Bronchial epithelial cell (primary cell): ENCODE measurements at regions not wholly inside any gene's neighbourhood (a gene's known extent, or its start where the extent isn't known, plus 50 kb on each side); places are given as distances from the start of the nearest gene placed in this dataset.

Source experiments
- DNase-seq: peaks from one replicate; pipeline ENCODE4 v3.0.0-alpha.2; 2010; ENCODE audit warnings: low read depth
- FAIRE-seq: peaks from 2 replicates; lab custom pipeline; 2011; peaks lifted over from hg19 to GRCh38; lab: Jason Lieb, UNC
- H3K27me3 ChIP-seq: 2 replicates; pipeline ENCODE4 v1.5.1; 2011; ENCODE audit warnings: low read length; ENCODE audit not compliant: control insufficient read depth, insufficient read depth
- H3K36me3 ChIP-seq: 2 replicates; pipeline ENCODE4 v1.5.1; 2011; ENCODE audit warnings: low read length; ENCODE audit not compliant: control insufficient read depth, insufficient read depth
- H3K4me3 ChIP-seq: 2 replicates; pipeline ENCODE4 v1.5.1; 2011; ENCODE audit warnings: mild to moderate bottlenecking, low read depth, low read length, control low read depth
- CTCF ChIP-seq: IDR thresholded peaks from 2 replicates; pipeline ENCODE4 v1.5.1; 2011; ENCODE audit warnings: mild to moderate bottlenecking, moderate library complexity, low read length, control low read depth, inconsistent platforms; ENCODE audit not compliant: insufficient read depth, severe bottlenecking

GRCh38 chr5:35407697-35408096, 177.4 kb upstream of the PRLR start:
- H3K4me3 ChIP-seq, result no peak overlapping the region
- H3K36me3 ChIP-seq, result no peaks in the 10 kb centered on the region
- TF ChIP-seq CTCF, result no peak
- H3K27me3 ChIP-seq, result no peaks in the 10 kb centered on the region
- DNase-seq, result no peak
- no peak for FAIRE-seq

GRCh38 chr5:35405938-35406337, 175.7 kb upstream of the PRLR start:
- no peaks in the 10 kb centered on the region for H3K36me3 ChIP-seq
- no peak for TF ChIP-seq CTCF
- H3K27me3 ChIP-seq, result no peaks in the 10 kb centered on the region
- DNase-seq, result no peak
- FAIRE-seq, result no peak
- H3K4me3 ChIP-seq, result no peak overlapping the region

- FAIRE-seq (no peak), DNase-seq (no peak)
- Histone ChIP-seq H3K27me3 (no peaks in the 10 kb centered on the region), H3K36me3 (no peaks in the 10 kb centered on the region), H3K4me3 (no peak overlapping the region)
- TF ChIP-seq CTCF, result no peak
Measured at GRCh38 chr5:35404701-35405100, 174.4 kb upstream of the PRLR start.

GRCh38 chr5:35393901-35394300, 163.6 kb upstream of the PRLR start:
- no peak for TF ChIP-seq CTCF
- FAIRE-seq (no peak), DNase-seq (no peak)
- H3K27me3 ChIP-seq, result no peaks in the 10 kb centered on the region
- no peaks in the 10 kb centered on the region for H3K36me3 ChIP-seq
- H3K4me3 ChIP-seq, result no peak overlapping the region

GRCh38 chr5:35384658-35385057, 154.4 kb upstream of the PRLR start:
- no peak for TF ChIP-seq CTCF
- no peak for DNase-seq
- no peaks in the 10 kb centered on the region for H3K27me3 ChIP-seq
- no peak for FAIRE-seq
- H3K4me3 ChIP-seq, result no peak overlapping the region
- H3K36me3 ChIP-seq, result no peaks in the 10 kb centered on the region

GRCh38 chr5:35383041-35383440, 152.8 kb upstream of the PRLR start:
- no peaks in the 10 kb centered on the region for H3K36me3 ChIP-seq
- DNase-seq (no peak), FAIRE-seq (no peak)
- H3K27me3 ChIP-seq, result no peaks in the 10 kb centered on the region
- TF ChIP-seq CTCF, result no peak
- H3K4me3 ChIP-seq, result no peak overlapping the region
